Breast epithelium (tissue), 3 donors: ENCODE measurements at regions not wholly inside any gene's neighbourhood (a gene's known extent, or its start where the extent isn't known, plus 50 kb on each side); places are given as distances from the start of the nearest gene placed in this dataset.

Experiments
- POLR2A ChIP-seq: fragments of 450-650 bp; IDR thresholded peaks from one replicate; pipeline ENCODE4 v1.6.1; 2016; ENCODE audit warnings: antibody characterized with exemption, mild to moderate bottlenecking, moderate library complexity
- TF ChIP-seq, protein P1 (sequence below), 3 donors: fragments of 450-650 bp; IDR thresholded peaks; one replicate each; pipeline ENCODE4 v1.5.1; 2016 to 2017; ENCODE audit warnings: antibody characterized with exemption in 3 of 3, mild to moderate bottlenecking in 3 of 3, moderate library complexity in 3 of 3

- TF ChIP-seq, protein P1, sequence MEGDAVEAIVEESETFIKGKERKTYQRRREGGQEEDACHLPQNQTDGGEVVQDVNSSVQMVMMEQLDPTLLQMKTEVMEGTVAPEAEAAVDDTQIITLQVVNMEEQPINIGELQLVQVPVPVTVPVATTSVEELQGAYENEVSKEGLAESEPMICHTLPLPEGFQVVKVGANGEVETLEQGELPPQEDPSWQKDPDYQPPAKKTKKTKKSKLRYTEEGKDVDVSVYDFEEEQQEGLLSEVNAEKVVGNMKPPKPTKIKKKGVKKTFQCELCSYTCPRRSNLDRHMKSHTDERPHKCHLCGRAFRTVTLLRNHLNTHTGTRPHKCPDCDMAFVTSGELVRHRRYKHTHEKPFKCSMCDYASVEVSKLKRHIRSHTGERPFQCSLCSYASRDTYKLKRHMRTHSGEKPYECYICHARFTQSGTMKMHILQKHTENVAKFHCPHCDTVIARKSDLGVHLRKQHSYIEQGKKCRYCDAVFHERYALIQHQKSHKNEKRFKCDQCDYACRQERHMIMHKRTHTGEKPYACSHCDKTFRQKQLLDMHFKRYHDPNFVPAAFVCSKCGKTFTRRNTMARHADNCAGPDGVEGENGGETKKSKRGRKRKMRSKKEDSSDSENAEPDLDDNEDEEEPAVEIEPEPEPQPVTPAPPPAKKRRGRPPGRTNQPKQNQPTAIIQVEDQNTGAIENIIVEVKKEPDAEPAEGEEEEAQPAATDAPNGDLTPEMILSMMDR (IDR thresholded peaks at IDR 0.05): no peak
- no peak for TF ChIP-seq POLR2A
Observed at GRCh38 chr12:58528271-58528670, 392.0 kb downstream of the LRIG3 start.
